Progenitor cell of endocrine pancreas (in vitro differentiated cells): ENCODE measurements at regions not wholly inside any gene's neighbourhood (a gene's known extent, or its start where the extent isn't known, plus 50 kb on each side); places are given as distances from the start of the nearest gene placed in this dataset.

Experiments used
- DNase-seq: peaks from one replicate; pipeline ENCODE4 v3.0.0; 2021; ENCODE audit warnings: low spot score; ENCODE audit not compliant: unreplicated experiment
- H3K27ac Mint-ChIP-seq: 2 replicates; pipeline ENCODE4 v1.8.0; 2021; ENCODE audit warnings: mild to moderate bottlenecking, moderate library complexity, mixed read lengths
- H3K27me3 Mint-ChIP-seq: 2 replicates; pipeline ENCODE4 v1.8.0; 2021; ENCODE audit warnings: mixed read lengths
- H3K36me3 Mint-ChIP-seq: 2 replicates; pipeline ENCODE4 v1.8.0; 2022; ENCODE audit warnings: mixed read lengths; ENCODE audit not compliant: insufficient read depth
- H3K4me1 Mint-ChIP-seq: 2 replicates; pipeline ENCODE4 v1.8.0; 2021; ENCODE audit warnings: low read depth, mixed read lengths
- H3K4me3 Mint-ChIP-seq: 2 replicates; pipeline ENCODE4 v1.8.0; 2021; ENCODE audit warnings: low read depth, mild to moderate bottlenecking, moderate library complexity, mixed read lengths
- H3K9me3 Mint-ChIP-seq: 2 replicates; pipeline ENCODE4 v1.8.0; 2021; ENCODE audit warnings: low read depth, mixed read lengths
- CTCF ChIP-seq: fragments of 200-600 bp; sonication (generic); IDR thresholded peaks from one replicate; pipeline ENCODE4 v1.5.0; 2021; ENCODE audit warnings: antibody characterized with exemption, mild to moderate bottlenecking; ENCODE audit not compliant: unreplicated experiment

GRCh38 chr2:10989782-10990181 lies 78.0 kb downstream of the KCNF1 start:
- Mint-ChIP-seq H3K36me3 (no peaks in the 10 kb centered on the region), H3K4me1 (no peaks in the 10 kb centered on the region), H3K27me3 (peaks cover 12% of the 10 kb centered on the region), H3K9me3 (no peaks in the 10 kb centered on the region), H3K4me3 (no peak overlapping the region), H3K27ac (no peak overlapping the region)
- DNase-seq: no peak
- no peak for TF ChIP-seq CTCF

GRCh38 chr2:10990561-10991111 lies 78.9 kb downstream of the KCNF1 start:
- peaks cover 12% of the 10 kb centered on the region for H3K27me3 Mint-ChIP-seq
- no peak overlapping the region for H3K4me3 Mint-ChIP-seq
- H3K27ac Mint-ChIP-seq: no peak overlapping the region
- H3K9me3 Mint-ChIP-seq: no peaks in the 10 kb centered on the region
- no peak for DNase-seq
- no peak for TF ChIP-seq CTCF
- no peaks in the 10 kb centered on the region for H3K36me3 Mint-ChIP-seq
- no peaks in the 10 kb centered on the region for H3K4me1 Mint-ChIP-seq

GRCh38 chr2:10992023-10992791 lies 80.5 kb downstream of the KCNF1 start:
- TF ChIP-seq CTCF: no peak
- no peak overlapping the region for H3K4me3 Mint-ChIP-seq
- DNase-seq: no peak
- H3K4me1 Mint-ChIP-seq: no peaks in the 10 kb centered on the region
- no peak overlapping the region for H3K27ac Mint-ChIP-seq
- peaks cover 12% of the 10 kb centered on the region for H3K27me3 Mint-ChIP-seq
- H3K9me3 Mint-ChIP-seq: no peaks in the 10 kb centered on the region
- no peaks in the 10 kb centered on the region for H3K36me3 Mint-ChIP-seq

- DNase-seq: no peak
- no peaks in the 10 kb centered on the region for H3K36me3 Mint-ChIP-seq
- H3K27ac Mint-ChIP-seq: no peak overlapping the region
- peaks cover 12% of the 10 kb centered on the region for H3K27me3 Mint-ChIP-seq
- no peaks in the 10 kb centered on the region for H3K9me3 Mint-ChIP-seq
- H3K4me1 Mint-ChIP-seq: no peaks in the 10 kb centered on the region
- H3K4me3 Mint-ChIP-seq: no peak overlapping the region
- TF ChIP-seq CTCF: no peak
These were observed 81.3 kb downstream of the KCNF1 start for GRCh38 chr2:10993001-10993481.

GRCh38 chr2:10995366-10995970 lies 83.7 kb downstream of the KCNF1 start:
- Mint-ChIP-seq H3K27me3 (peaks cover 12% of the 10 kb centered on the region), H3K4me3 (no peak overlapping the region), H3K4me1 (no peaks in the 10 kb centered on the region), H3K9me3 (no peaks in the 10 kb centered on the region), H3K36me3 (no peaks in the 10 kb centered on the region), H3K27ac (no peak overlapping the region)
- DNase-seq: no peak
- TF ChIP-seq CTCF: no peak
